SK-N-SH (cell line): ENCODE measurements at regions not wholly inside any gene's neighbourhood (a gene's known extent, or its start where the extent isn't known, plus 50 kb on each side); places are given as distances from the start of the nearest gene placed in this dataset.

Experiments
- CTCF ChIA-PET: fragments of 300-600, 350-600 bp; formaldehyde crosslinking; extraction: SDS; loops from one replicate; lab custom pipeline; 2021; lab: Yijun Ruan, JAX
- POLR2A ChIA-PET: fragments of 350-600 bp; sonication (Branson Sonifier 250); formaldehyde crosslinking; extraction: SDS; loops from one replicate; lab custom pipeline; 2020; ENCODE audit warnings: antibody characterized with exemption, inconsistent platforms; lab: Yijun Ruan, JAX
- DNase-seq: peaks from one replicate; pipeline ENCODE4 v3.0.0; 2012
- H2AFZ ChIP-seq: fragments of 200-600 bp; sonication (generic); 2 replicates; pipeline ENCODE4 v1.8.1; 2016; ENCODE audit warnings: antibody characterized with exemption, mild to moderate bottlenecking, low read depth
- H3F3A ChIP-seq: fragments of 200-600 bp; sonication (generic); replicated peaks from 2 replicates; pipeline ENCODE3; 2016; ENCODE audit warnings: antibody characterized with exemption, mild to moderate bottlenecking; ENCODE audit not compliant: insufficient read depth
- H3K27ac ChIP-seq, 2 experiments: fragments of 200-500 bp in 1 of 2; fragments of 200-600 bp in 1 of 2; sonication (Bioruptor generic) in 1 of 2; sonication (generic), shearing (Covaris generic) in 1 of 2; 2 replicates each; pipeline versions ENCODE4 v1.5.1 to v1.6.1; 2014 to 2016; ENCODE audit warnings: low read depth in 2 of 2, inconsistent platforms in 1 of 2, low read length in 1 of 2, mild to moderate bottlenecking in 1 of 2, mixed read lengths in 1 of 2
- H3K27me3 ChIP-seq: fragments of 200-600 bp; sonication (generic), shearing (Covaris generic); 2 replicates; pipeline ENCODE4 v1.6.1; 2016; ENCODE audit warnings: mixed run types; ENCODE audit not compliant: insufficient read depth
- H3K36me3 ChIP-seq, 2 experiments: fragments of 200-500 bp in 1 of 2; fragments of 200-600 bp in 1 of 2; sonication (Bioruptor generic) in 1 of 2; sonication (generic) in 1 of 2; replicated peaks in 1 of 2; 2 replicates each; pipeline versions ENCODE3 to v1.5.1; 2014 to 2016; ENCODE audit warnings: low read length in 1 of 2, mild to moderate bottlenecking in 1 of 2; ENCODE audit not compliant: insufficient read depth in 2 of 2, control insufficient read depth in 1 of 2
- H3K4me1 ChIP-seq, 2 experiments: fragments of 200-500 bp in 1 of 2; fragments of 200-600 bp in 1 of 2; sonication (Bioruptor generic) in 1 of 2; sonication (generic), shearing (Covaris generic) in 1 of 2; 2 replicates each; pipeline versions ENCODE4 v1.5.1 to v1.6.1; 2014 to 2016; ENCODE audit warnings: low read depth in 1 of 2, low read length in 1 of 2, mixed run types in 1 of 2; ENCODE audit not compliant: insufficient read depth in 2 of 2, control insufficient read depth in 1 of 2
- H3K4me2 ChIP-seq: fragments of 200-600 bp; sonication (generic), shearing (Covaris generic); 2 replicates; pipeline ENCODE4 v1.6.1; 2017; ENCODE audit warnings: mixed run types
- H3K4me3 ChIP-seq, 2 experiments: fragments of 200-500 bp in 1 of 2; fragments of 200-600 bp in 1 of 2; sonication (Bioruptor generic) in 1 of 2; sonication (generic), shearing (Covaris generic) in 1 of 2; 2 replicates each; pipeline versions ENCODE4 v1.5.1 to v1.8.1; 2014 to 2016; ENCODE audit warnings: low read depth in 2 of 2, inconsistent platforms in 1 of 2, low read length in 1 of 2, mild to moderate bottlenecking in 1 of 2, mixed read lengths in 1 of 2, moderate library complexity in 1 of 2
- H3K79me2 ChIP-seq: fragments of 200-600 bp; sonication (generic); 2 replicates; pipeline ENCODE4 v1.8.1; 2017; ENCODE audit warnings: mild to moderate bottlenecking; ENCODE audit not compliant: insufficient read depth
- H3K9ac ChIP-seq: fragments of 200-600 bp; sonication (generic); 2 replicates; pipeline ENCODE4 v1.6.1; 2017; ENCODE audit warnings: mixed run types
- H3K9me2 ChIP-seq: fragments of 200-600 bp; sonication (generic); 2 replicates; pipeline ENCODE4 v1.6.1; 2017; ENCODE audit warnings: mixed run types
- H3K9me3 ChIP-seq: fragments of 200-600 bp; sonication (generic); 2 replicates; pipeline ENCODE4 v1.6.1; 2017; ENCODE audit warnings: mixed run types, mild to moderate bottlenecking, moderate library complexity
- H4K20me1 ChIP-seq: fragments of 200-600 bp; sonication (generic); 2 replicates; pipeline ENCODE4 v1.6.1; 2017; ENCODE audit warnings: mild to moderate bottlenecking, mixed run types; ENCODE audit not compliant: insufficient read depth
- CHD2 ChIP-seq: fragments of 150-350 bp; IDR thresholded peaks from 2 replicates; pipeline ENCODE4 v1.6.1; 2018; ENCODE audit warnings: low read length; ENCODE audit not compliant: partially characterized antibody
- EZH2phosphoT487 ChIP-seq: fragments of 200-600 bp; sonication (generic); IDR thresholded peaks from 2 replicates; pipeline ENCODE4 v1.6.1; 2017; ENCODE audit warnings: low read depth, mixed run types, mild to moderate bottlenecking, antibody characterized with exemption, moderate library complexity, borderline replicate concordance
- JUND ChIP-seq: IDR thresholded peaks from 2 replicates; pipeline ENCODE4 v1.4.0; 2012
- MXI1 ChIP-seq: IDR thresholded peaks from 2 replicates; pipeline ENCODE4 v1.6.1; 2012; ENCODE audit warnings: mild to moderate bottlenecking, low read depth, low read length, improper control_type of control experiment
- NFIC ChIP-seq: IDR thresholded peaks from 2 replicates; pipeline ENCODE4 v1.4.0; 2012; ENCODE audit warnings: borderline replicate concordance
- RAD21 ChIP-seq: IDR thresholded peaks from 2 replicates; pipeline ENCODE4 v1.6.1; 2012; ENCODE audit warnings: mild to moderate bottlenecking, low read length
- RCOR1 ChIP-seq: fragments of 150-350 bp; IDR thresholded peaks from 2 replicates; pipeline ENCODE4 v1.6.1; 2017; ENCODE audit warnings: antibody characterized with exemption, low read length
- SMC3 ChIP-seq: IDR thresholded peaks from 2 replicates; pipeline ENCODE4 v1.6.1; 2012; ENCODE audit warnings: low read depth, low read length, improper control_type of control experiment
- TAF1 ChIP-seq: IDR thresholded peaks from 2 replicates; pipeline ENCODE4 v1.6.1; 2012; ENCODE audit warnings: low read depth, mild to moderate bottlenecking, low read length, moderate library complexity, borderline replicate concordance
- TEAD4 ChIP-seq: IDR thresholded peaks from 2 replicates; pipeline ENCODE4 v1.4.0; 2012; ENCODE audit warnings: mild to moderate bottlenecking, borderline replicate concordance; ENCODE audit not compliant: insufficient read depth
- WGBS: methylation state at CpG from one replicate; pipeline ENCODE4 v1.1.6; 2017; ENCODE audit warnings: low lambda C conversion rate; 5-methylcytosine and 5-hydroxymethylcytosine counted together
- TF ChIP-seq, protein P1 (sequence below): IDR thresholded peaks from 2 replicates; pipeline ENCODE4 v1.6.1; 2012; ENCODE audit warnings: mild to moderate bottlenecking, low read depth, low read length, moderate library complexity
- TF ChIP-seq, protein P2 (sequence below): IDR thresholded peaks from 2 replicates; pipeline ENCODE4; 2012

GRCh38 chr22:48675141-48675829 is 1152.4 kb downstream of the BRD1 start (continued):
- TF ChIP-seq, protein P1, sequence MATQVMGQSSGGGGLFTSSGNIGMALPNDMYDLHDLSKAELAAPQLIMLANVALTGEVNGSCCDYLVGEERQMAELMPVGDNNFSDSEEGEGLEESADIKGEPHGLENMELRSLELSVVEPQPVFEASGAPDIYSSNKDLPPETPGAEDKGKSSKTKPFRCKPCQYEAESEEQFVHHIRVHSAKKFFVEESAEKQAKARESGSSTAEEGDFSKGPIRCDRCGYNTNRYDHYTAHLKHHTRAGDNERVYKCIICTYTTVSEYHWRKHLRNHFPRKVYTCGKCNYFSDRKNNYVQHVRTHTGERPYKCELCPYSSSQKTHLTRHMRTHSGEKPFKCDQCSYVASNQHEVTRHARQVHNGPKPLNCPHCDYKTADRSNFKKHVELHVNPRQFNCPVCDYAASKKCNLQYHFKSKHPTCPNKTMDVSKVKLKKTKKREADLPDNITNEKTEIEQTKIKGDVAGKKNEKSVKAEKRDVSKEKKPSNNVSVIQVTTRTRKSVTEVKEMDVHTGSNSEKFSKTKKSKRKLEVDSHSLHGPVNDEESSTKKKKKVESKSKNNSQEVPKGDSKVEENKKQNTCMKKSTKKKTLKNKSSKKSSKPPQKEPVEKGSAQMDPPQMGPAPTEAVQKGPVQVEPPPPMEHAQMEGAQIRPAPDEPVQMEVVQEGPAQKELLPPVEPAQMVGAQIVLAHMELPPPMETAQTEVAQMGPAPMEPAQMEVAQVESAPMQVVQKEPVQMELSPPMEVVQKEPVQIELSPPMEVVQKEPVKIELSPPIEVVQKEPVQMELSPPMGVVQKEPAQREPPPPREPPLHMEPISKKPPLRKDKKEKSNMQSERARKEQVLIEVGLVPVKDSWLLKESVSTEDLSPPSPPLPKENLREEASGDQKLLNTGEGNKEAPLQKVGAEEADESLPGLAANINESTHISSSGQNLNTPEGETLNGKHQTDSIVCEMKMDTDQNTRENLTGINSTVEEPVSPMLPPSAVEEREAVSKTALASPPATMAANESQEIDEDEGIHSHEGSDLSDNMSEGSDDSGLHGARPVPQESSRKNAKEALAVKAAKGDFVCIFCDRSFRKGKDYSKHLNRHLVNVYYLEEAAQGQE = no peak
- no peak for TF ChIP-seq EZH2phosphoT487
- TF ChIP-seq JUND = no peak
- TF ChIP-seq NFIC = no peak
- no peak for TF ChIP-seq CHD2
- no peak for TF ChIP-seq SMC3
- TF ChIP-seq, protein P2, sequence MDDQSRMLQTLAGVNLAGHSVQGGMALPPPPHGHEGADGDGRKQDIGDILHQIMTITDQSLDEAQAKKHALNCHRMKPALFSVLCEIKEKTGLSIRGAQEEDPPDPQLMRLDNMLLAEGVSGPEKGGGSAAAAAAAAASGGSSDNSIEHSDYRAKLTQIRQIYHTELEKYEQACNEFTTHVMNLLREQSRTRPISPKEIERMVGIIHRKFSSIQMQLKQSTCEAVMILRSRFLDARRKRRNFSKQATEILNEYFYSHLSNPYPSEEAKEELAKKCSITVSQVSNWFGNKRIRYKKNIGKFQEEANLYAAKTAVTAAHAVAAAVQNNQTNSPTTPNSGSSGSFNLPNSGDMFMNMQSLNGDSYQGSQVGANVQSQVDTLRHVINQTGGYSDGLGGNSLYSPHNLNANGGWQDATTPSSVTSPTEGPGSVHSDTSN = no peak
- TF ChIP-seq RCOR1 = no peak
- no peak for TF ChIP-seq RAD21
- TF ChIP-seq MXI1 = no peak
- no peak for TF ChIP-seq TEAD4
- no peak for TF ChIP-seq TAF1

DNA sequence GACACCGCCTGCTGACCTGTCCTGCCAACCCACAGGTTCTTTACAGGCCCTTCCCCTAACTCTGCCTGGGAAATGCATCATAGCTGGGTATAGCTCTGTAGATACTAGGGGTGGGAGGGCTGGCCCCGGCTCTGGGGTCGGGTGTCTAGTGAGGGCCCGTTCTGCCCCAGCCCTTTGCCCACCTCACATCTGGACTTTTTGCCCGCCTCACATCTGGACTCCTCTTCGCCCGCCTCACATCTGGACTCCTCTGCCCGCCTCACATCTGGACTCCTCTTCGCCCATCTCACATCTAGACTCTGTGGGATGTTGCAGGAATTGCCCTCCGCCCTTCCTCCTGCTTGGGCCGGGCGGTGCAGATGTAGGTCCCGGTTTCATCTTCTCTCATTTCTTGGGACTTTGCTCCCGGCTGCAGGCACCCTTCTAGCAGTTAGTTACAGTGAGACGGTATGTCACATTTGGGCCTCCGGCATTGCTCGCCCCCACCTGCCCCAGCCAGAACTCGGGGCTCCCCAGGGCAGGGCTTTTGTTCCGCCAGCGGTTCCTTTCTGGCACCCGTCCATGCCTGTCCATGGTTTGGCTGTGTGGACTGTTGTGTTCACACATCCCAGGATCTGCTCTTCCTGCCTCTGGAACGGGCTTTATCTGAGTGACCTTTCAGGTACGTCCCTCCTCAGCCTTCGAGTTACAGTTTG is 1153.7 kb downstream of the BRD1 start:
- POLR2A ChIA-PET = no interaction called here
- WGBS = 46% methylated on average over 22 of the region's 24 CpGs
- no peaks in the 10 kb centered on the region for H3K79me2 ChIP-seq
- no peak for TF ChIP-seq MXI1
- TF ChIP-seq, all 33 proteins: peak for 0
- H2AFZ ChIP-seq = no peak overlapping the region
- DNase-seq = no peak
- H3K4me2 ChIP-seq = no peak overlapping the region
- no peaks in the 10 kb centered on the region for H3K36me3 ChIP-seq
- H3K4me3 ChIP-seq = no peak overlapping the region
- H3K27me3 ChIP-seq = no peaks in the 10 kb centered on the region
- H3K4me1 ChIP-seq = no peaks in the 10 kb centered on the region; a peak in 1 of 4 replicates
- no peaks in the 10 kb centered on the region for H3K9me2 ChIP-seq
- H3K9me3 ChIP-seq = no peaks in the 10 kb centered on the region
- no peak overlapping the region for H3K9ac ChIP-seq
- H4K20me1 ChIP-seq = no peaks in the 10 kb centered on the region
- CTCF ChIA-PET = no interaction called here
- no peak overlapping the region for H3K27ac ChIP-seq
- H3F3A ChIP-seq = no peaks in the 10 kb centered on the region
